Smooth muscle cell (in vitro differentiated cells): ENCODE measurements at regions not wholly inside any gene's neighbourhood (a gene's known extent, or its start where the extent isn't known, plus 50 kb on each side); places are given as distances from the start of the nearest gene placed in this dataset.

ENCODE experiments used
- DNase-seq: peaks from one replicate; lab custom pipeline; 2025; ENCODE audit not compliant: unreplicated experiment; lab: John Stamatoyannopoulos, UW
- H2AFZ ChIP-seq: fragments of 200-600 bp; sonication (generic); 2 replicates; pipeline ENCODE4 v1.6.0; 2016; ENCODE audit warnings: antibody characterized with exemption, low read depth, mild to moderate bottlenecking
- H3F3A ChIP-seq: fragments of 200-600 bp; sonication (generic); 2 replicates; pipeline ENCODE4 v1.6.0; 2017; ENCODE audit warnings: antibody characterized with exemption, low read depth
- H3K27ac ChIP-seq: fragments of 200-600 bp; sonication (generic); 2 replicates; pipeline ENCODE4 v1.5.1; 2016; ENCODE audit warnings: low read depth, mild to moderate bottlenecking
- H3K27me3 ChIP-seq: fragments of 200-600 bp; sonication (generic); 2 replicates; pipeline ENCODE4 v1.6.1; 2016; ENCODE audit warnings: low read depth, mild to moderate bottlenecking
- H3K36me3 ChIP-seq: fragments of 200-600 bp; sonication (generic); 2 replicates; pipeline ENCODE4 v1.5.1; 2016; ENCODE audit warnings: low read depth
- H3K4me1 ChIP-seq: fragments of 200-600 bp; sonication (generic); 2 replicates; pipeline ENCODE4 v1.5.1; 2016; ENCODE audit warnings: low read depth
- H3K4me2 ChIP-seq: fragments of 200-600 bp; sonication (generic); 2 replicates; pipeline ENCODE4 v1.6.0; 2016; ENCODE audit warnings: mild to moderate bottlenecking
- H3K4me3 ChIP-seq: fragments of 200-600 bp; sonication (generic); 2 replicates; pipeline ENCODE4 v1.5.1; 2016; ENCODE audit warnings: mild to moderate bottlenecking
- H3K79me2 ChIP-seq: fragments of 200-600 bp; sonication (generic); 2 replicates; pipeline ENCODE4 v1.6.0; 2016; ENCODE audit warnings: low read depth, mild to moderate bottlenecking
- H3K9ac ChIP-seq: fragments of 200-600 bp; sonication (generic); 2 replicates; pipeline ENCODE4 v1.6.0; 2016; ENCODE audit warnings: low read depth
- H3K9me3 ChIP-seq: fragments of 200-600 bp; sonication (generic); replicated peaks from 2 replicates; pipeline ENCODE4 v1.5.1; 2016; ENCODE audit warnings: low read depth
- H4K20me1 ChIP-seq: fragments of 200-600 bp; sonication (generic); 2 replicates; pipeline ENCODE4 v1.6.0; 2016; ENCODE audit warnings: low read depth
- WGBS: methylation state at CpG from one replicate; pipeline ENCODE4 v1.1.7; 2016; ENCODE audit warnings: low lambda C conversion rate; 5-methylcytosine and 5-hydroxymethylcytosine counted together
- TF ChIP-seq, protein P1 (sequence below): fragments of 200-600 bp; sonication (generic); IDR thresholded peaks from 2 replicates; pipeline ENCODE4 v1.5.1; 2017; ENCODE audit warnings: borderline replicate concordance, mild to moderate bottlenecking, antibody characterized with exemption; ENCODE audit not compliant: insufficient read depth, poor library complexity, severe bottlenecking

DNA sequence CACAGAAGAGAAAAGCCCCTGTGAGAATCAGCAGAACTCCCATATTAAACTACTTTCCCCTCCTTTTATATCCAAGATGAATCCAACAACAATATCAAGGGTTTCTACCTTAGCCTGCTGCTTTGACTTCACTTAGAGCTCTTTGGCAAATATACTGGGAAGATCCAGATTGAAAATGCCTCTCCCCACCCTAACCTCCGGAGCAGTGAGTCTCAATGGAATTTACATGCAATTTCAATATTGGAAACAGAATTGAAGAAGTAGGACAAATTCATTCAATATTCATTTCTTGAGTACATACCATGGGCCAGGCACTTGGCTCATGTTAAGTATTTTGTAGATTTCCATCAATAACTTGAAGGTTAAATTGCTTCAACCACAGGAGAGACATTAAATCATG, 457.4 kb downstream of the TBC1D4 start:
- Histone ChIP-seq H3K4me3 (no peak overlapping the region), H3F3A (no peaks in the 10 kb centered on the region), H3K79me2 (no peaks in the 10 kb centered on the region), H3K27me3 (no peaks in the 10 kb centered on the region), H3K36me3 (no peaks in the 10 kb centered on the region), H3K4me1 (no peaks in the 10 kb centered on the region), H2AFZ (no peak overlapping the region), H3K9ac (no peak overlapping the region), H3K4me2 (no peak overlapping the region), H3K27ac (no peak overlapping the region), H3K9me3 (no peaks in the 10 kb centered on the region), H4K20me1 (no peaks in the 10 kb centered on the region)
- no peak for DNase-seq
- 85% methylated on average over 1 of the region's 1 CpG for WGBS
- TF ChIP-seq, protein P1, sequence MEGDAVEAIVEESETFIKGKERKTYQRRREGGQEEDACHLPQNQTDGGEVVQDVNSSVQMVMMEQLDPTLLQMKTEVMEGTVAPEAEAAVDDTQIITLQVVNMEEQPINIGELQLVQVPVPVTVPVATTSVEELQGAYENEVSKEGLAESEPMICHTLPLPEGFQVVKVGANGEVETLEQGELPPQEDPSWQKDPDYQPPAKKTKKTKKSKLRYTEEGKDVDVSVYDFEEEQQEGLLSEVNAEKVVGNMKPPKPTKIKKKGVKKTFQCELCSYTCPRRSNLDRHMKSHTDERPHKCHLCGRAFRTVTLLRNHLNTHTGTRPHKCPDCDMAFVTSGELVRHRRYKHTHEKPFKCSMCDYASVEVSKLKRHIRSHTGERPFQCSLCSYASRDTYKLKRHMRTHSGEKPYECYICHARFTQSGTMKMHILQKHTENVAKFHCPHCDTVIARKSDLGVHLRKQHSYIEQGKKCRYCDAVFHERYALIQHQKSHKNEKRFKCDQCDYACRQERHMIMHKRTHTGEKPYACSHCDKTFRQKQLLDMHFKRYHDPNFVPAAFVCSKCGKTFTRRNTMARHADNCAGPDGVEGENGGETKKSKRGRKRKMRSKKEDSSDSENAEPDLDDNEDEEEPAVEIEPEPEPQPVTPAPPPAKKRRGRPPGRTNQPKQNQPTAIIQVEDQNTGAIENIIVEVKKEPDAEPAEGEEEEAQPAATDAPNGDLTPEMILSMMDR = no peak

DNA sequence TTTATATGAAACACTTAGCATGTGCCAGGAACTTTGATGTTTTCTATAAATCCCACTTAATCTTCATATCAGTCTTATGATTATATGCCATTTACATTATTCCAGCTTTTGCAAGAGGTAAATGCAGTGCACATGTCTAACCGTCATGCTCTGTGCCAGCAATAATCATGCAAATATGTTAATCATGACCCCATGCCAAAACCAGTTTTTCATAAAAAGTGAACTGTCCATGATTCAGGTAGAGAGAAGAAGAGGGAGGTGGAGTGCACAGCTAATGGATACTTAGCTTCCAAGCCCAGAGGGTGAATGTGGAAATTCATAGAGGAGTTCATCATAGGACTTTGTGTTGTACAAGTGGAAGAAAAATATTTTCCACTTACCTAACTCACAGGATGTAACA, 458.4 kb downstream of the TBC1D4 start:
- no peaks in the 10 kb centered on the region for H4K20me1 ChIP-seq
- H2AFZ ChIP-seq = no peak overlapping the region
- 82% methylated on average over 1 of the region's 1 CpG for WGBS
- H3K9me3 ChIP-seq = no peaks in the 10 kb centered on the region
- H3K4me1 ChIP-seq = no peaks in the 10 kb centered on the region
- H3K27me3 ChIP-seq = no peaks in the 10 kb centered on the region
- H3K36me3 ChIP-seq = no peaks in the 10 kb centered on the region
- no peak overlapping the region for H3K27ac ChIP-seq
- H3K4me3 ChIP-seq = no peak overlapping the region
- H3K79me2 ChIP-seq = no peaks in the 10 kb centered on the region
- no peak overlapping the region for H3K4me2 ChIP-seq
- no peak overlapping the region for H3K9ac ChIP-seq
- H3F3A ChIP-seq = no peaks in the 10 kb centered on the region
- TF ChIP-seq, protein P1 = no peak
- no peak for DNase-seq

DNA sequence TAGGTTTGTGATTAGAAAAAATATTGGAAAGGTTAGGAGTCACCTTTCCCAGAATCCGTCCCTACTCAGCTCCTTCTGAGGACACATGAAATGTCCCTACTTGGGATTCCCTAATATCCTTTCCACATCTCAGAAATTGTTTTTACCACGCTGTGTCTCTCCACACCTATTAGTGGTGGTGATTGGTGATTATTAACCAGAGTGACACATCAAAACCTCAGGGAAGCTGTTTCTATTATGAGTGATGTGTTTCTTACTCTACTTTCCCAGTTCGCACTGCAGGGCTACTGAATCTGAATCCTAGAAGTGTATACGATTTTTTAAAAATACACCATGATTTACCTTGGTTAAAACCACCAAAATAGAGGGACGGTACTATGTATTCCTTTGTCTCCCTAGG, 460.8 kb downstream of the TBC1D4 start:
- no peak overlapping the region for H3K4me3 ChIP-seq
- no peaks in the 10 kb centered on the region for H3K27me3 ChIP-seq
- H3K27ac ChIP-seq = no peak overlapping the region
- no peaks in the 10 kb centered on the region for H3K79me2 ChIP-seq
- no peak overlapping the region for H3K4me2 ChIP-seq
- H2AFZ ChIP-seq = no peak overlapping the region
- 83% methylated on average over 5 of the region's 5 CpGs for WGBS
- H4K20me1 ChIP-seq = no peaks in the 10 kb centered on the region
- no peak overlapping the region for H3K9ac ChIP-seq
- no peaks in the 10 kb centered on the region for H3K9me3 ChIP-seq
- TF ChIP-seq, protein P1 = no peak
- no peak for DNase-seq
- no peaks in the 10 kb centered on the region for H3K36me3 ChIP-seq
- no peaks in the 10 kb centered on the region for H3K4me1 ChIP-seq
- H3F3A ChIP-seq = no peaks in the 10 kb centered on the region

DNA sequence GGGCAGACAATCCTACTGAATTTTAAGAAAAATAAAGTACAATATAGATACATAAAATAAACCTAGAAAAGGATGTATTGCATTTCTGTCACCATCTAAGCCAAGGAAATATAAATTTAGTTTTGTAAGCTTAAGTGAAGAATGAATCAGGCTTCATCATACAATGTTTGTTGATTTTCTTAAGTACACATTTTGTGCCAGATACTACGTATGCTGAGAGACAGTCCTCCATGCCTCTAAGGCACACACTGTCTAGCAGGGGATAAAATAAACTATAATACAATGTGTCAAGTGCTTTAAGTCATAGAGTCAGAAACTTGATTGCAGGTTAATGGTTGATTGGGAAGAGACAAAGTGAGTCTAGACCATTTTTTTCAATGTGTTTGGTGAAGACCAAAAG, 465.7 kb downstream of the TBC1D4 start:
- Histone ChIP-seq H3K36me3 (no peaks in the 10 kb centered on the region), H4K20me1 (no peaks in the 10 kb centered on the region), H3K79me2 (no peaks in the 10 kb centered on the region), H2AFZ (no peak overlapping the region), H3F3A (no peaks in the 10 kb centered on the region), H3K27ac (no peak overlapping the region), H3K27me3 (peaks cover 10% of the 10 kb centered on the region), H3K4me3 (no peak overlapping the region), H3K4me2 (no peak overlapping the region), H3K9ac (no peak overlapping the region), H3K9me3 (no peaks in the 10 kb centered on the region), H3K4me1 (no peaks in the 10 kb centered on the region)
- WGBS = 84% methylated on average over 1 of the region's 1 CpG
- TF ChIP-seq, protein P1 = no peak
- DNase-seq = no peak
